ENCODE measurements at regions not wholly inside any gene's neighbourhood (a gene's known extent, or its start where the extent isn't known, plus 50 kb on each side); places are given as distances from the start of the nearest gene placed in this dataset.

- no peak for DNase-seq (ENCODE audit: low read depth in 1 of 2, low spot score in 1 of 2)
- TF ChIP-seq JUND (IDR thresholded peaks at IDR 0.05; ENCODE audit: low read depth) = no peak
- in situ Hi-C loops (cut with HindIII; ENCODE audit: low pct_unique_long_range_greater_than_20kb, low sequenced_read_pairs) = no loop called here
Measured at GRCh38 chr12:76234741-76235140, 113.5 kb downstream of the BBS10 start.

GRCh38 chr12:76232013-76232412 is 116.2 kb downstream of the BBS10 start:
- DNase-seq (ENCODE audit: low read depth in 1 of 2, low spot score in 1 of 2) = no peak
- no peak for TF ChIP-seq JUND (IDR thresholded peaks at IDR 0.05; ENCODE audit: low read depth)
- in situ Hi-C loops (cut with HindIII; ENCODE audit: low pct_unique_long_range_greater_than_20kb, low sequenced_read_pairs) = no loop called here

DNA sequence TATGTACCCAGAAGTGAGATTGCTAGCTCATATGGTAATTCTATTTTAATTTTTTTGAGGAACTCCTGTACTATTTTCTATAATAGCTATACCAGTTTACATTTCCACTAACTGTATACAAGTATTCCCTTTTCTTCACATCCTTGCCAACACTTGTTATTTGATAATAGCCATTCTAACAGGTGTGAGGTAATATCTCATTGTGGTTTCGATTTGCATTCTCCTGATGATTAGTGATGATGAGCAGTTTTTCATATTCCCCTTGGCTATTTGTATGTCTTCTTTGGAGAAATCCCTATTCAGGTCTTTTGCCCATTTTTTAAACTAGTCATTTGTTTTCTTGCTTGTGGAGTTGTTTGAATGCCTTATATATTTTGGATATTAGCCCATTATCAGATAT is 121.3 kb downstream of the BBS10 start:
- TF ChIP-seq JUND (IDR thresholded peaks at IDR 0.05; ENCODE audit: low read depth) = no peak
- DNase-seq (ENCODE audit: low read depth in 1 of 2, low spot score in 1 of 2) = no peak
- in situ Hi-C loops (cut with HindIII; ENCODE audit: low pct_unique_long_range_greater_than_20kb, low sequenced_read_pairs) = no loop called here

DNA sequence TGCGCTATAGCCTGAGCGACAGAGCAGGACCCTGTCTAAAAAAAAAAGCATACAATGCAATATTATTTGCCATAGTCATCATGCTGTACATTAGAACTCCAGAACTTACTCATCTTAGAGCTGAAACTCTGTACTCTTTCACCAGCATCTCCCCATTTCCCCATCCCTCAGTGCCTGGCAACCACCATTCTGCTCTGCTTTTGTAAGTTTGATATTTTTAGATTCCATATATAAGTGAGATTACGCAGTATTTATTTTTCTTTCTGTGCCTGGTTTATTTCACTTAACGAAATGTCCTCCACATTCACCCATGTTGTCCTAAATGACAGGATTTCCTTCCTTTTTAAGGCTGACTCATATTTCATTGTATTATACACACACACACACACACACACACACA is 121.8 kb downstream of the BBS10 start:
- no peak for DNase-seq (ENCODE audit: low read depth in 1 of 2, low spot score in 1 of 2)
- no peak for TF ChIP-seq JUND (IDR thresholded peaks at IDR 0.05; ENCODE audit: low read depth)
- in situ Hi-C loops (cut with HindIII; ENCODE audit: low pct_unique_long_range_greater_than_20kb, low sequenced_read_pairs) = no loop called here

DNA sequence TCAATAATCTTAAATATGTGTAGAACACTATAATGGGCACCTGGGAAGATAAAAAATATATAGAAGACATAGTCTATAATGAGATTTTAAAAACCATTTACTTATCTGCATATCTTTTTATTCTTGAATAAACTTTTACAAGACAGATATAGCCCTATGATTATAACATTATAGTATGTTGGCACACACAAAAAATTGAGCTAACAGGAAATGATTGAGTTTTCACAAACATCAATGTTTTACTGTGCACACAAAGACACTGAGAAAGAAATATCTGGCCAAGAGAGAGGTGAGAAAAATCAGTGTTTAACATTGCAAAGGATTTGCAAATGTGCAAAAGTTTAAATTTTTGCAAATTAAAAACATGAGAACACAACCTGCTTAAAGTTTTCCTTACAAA is 124.3 kb downstream of the BBS10 start:
- in situ Hi-C loops (cut with HindIII; ENCODE audit: low pct_unique_long_range_greater_than_20kb, low sequenced_read_pairs) = no loop called here

DNA sequence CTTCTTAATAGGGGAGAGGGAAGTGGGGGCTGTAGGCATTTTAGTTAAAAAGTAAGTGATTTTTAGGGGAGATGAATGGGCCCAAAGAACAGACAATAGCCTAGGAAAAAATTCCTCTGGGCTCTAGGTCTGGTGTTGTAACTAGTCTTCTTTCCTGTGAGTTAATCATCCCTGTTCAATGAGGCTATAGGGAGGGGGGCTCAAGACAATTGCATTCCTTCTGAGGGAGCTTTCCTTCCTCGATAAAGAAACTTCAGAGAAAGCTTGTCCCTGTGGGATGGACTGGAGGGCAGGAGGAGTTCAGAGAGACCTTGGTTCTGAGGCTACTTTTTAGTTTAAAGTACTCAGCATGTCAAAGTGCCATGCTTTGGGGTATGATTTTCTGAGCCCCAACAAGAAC is 127.2 kb downstream of the BBS10 start:
- DNase-seq (ENCODE audit: low read depth in 1 of 2, low spot score in 1 of 2) = no peak
- TF ChIP-seq JUND (IDR thresholded peaks at IDR 0.05; ENCODE audit: low read depth) = no peak
- in situ Hi-C loops (cut with HindIII; ENCODE audit: low pct_unique_long_range_greater_than_20kb, low sequenced_read_pairs) = no loop called here

More for the DNA sequence above, 124.3 kb downstream of the BBS10 start:
- DNase-seq (ENCODE audit: low read depth in 1 of 2, low spot score in 1 of 2) = no peak
- no peak for TF ChIP-seq JUND (IDR thresholded peaks at IDR 0.05; ENCODE audit: low read depth)

GRCh38 chr12:76219806-76220205 is 128.4 kb downstream of the BBS10 start:
- no peak for DNase-seq (ENCODE audit: low read depth in 1 of 2, low spot score in 1 of 2)
- in situ Hi-C loops (cut with HindIII; ENCODE audit: low pct_unique_long_range_greater_than_20kb, low sequenced_read_pairs) = no loop called here
- no peak for TF ChIP-seq JUND (IDR thresholded peaks at IDR 0.05; ENCODE audit: low read depth)

DNA sequence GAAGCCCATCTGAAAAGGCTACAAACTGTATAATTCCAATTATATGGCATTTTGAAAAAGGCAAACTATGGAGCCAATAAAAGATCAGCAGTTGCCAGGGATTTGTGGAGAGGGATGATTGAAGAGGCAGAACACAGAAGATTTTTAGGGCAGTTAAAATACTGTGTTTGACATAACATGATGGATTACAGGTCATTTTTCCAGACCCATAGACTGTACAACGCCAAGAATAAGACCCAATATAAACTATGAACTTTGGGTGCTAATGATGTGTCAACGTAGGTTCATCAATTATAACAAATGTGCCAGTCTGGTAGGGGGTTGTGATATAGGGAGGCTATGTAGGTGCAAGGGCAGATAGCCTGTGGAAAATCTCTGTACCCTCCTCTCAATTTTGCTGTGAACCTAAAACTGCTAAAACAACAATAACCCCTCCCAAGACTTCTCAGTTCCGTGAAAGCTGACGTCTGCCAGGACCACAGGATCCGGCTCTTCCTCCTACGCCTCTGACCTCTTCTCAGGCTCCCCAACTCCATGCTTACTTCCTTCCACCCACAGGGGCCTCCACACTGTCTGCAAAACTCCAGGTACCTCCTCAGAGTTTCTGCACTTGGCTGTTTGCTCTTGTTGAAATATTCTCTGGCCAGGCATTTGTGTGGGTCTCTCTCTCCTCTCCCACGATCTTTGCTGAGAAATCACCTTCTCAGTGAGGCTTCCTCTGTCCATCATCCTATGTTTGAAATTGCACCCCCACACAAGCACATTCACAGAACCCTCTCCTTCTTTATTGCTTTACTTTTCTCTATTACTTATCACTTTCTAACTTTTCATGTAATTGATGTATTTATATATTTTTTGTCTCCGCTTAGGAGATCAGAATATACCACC is 131.4 kb downstream of the BBS10 start:
- in situ Hi-C loops (cut with HindIII; ENCODE audit: low pct_unique_long_range_greater_than_20kb, low sequenced_read_pairs) = no loop called here
- no peak for DNase-seq (ENCODE audit: low read depth in 1 of 2, low spot score in 1 of 2)
- TF ChIP-seq JUND (IDR thresholded peaks at IDR 0.05; ENCODE audit: low read depth) = no peak

DNA sequence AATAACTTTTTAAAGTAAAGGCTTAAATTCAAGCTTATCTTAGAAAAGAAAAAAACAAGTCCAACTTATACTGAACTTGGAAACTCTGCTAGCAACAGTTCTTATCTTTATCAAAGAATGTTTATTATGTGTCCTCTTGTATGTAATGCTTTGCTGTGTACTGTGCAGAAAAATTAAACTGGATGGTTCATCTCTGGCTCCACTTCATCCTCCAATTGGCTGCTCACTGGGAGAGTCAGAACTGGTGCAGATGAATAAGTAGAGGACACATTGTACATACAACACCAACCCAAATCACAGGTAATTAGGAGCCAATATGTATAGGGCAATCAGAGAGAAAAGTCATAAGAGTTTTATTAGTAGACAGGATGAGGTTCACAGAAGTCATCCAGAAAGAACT is 123.6 kb upstream of the NAP1L1 start:
- no peak for TF ChIP-seq JUND (IDR thresholded peaks at IDR 0.05; ENCODE audit: low read depth)
- in situ Hi-C loops (cut with HindIII; ENCODE audit: low pct_unique_long_range_greater_than_20kb, low sequenced_read_pairs) = no loop called here
- no peak for DNase-seq (ENCODE audit: low read depth in 1 of 2, low spot score in 1 of 2)

- in situ Hi-C loops (cut with HindIII; ENCODE audit: low pct_unique_long_range_greater_than_20kb, low sequenced_read_pairs) = no loop called here
- no peak for DNase-seq (ENCODE audit: low read depth in 1 of 2, low spot score in 1 of 2)
- TF ChIP-seq JUND (IDR thresholded peaks at IDR 0.05; ENCODE audit: low read depth) = no peak
Measured at GRCh38 chr12:76206677-76207072, 122.2 kb upstream of the NAP1L1 start.

GRCh38 chr12:76206039-76206676 is 121.7 kb upstream of the NAP1L1 start:
- TF ChIP-seq JUND (IDR thresholded peaks at IDR 0.05; ENCODE audit: low read depth) = no peak
- in situ Hi-C loops (cut with HindIII; ENCODE audit: low pct_unique_long_range_greater_than_20kb, low sequenced_read_pairs) = no loop called here

DNA sequence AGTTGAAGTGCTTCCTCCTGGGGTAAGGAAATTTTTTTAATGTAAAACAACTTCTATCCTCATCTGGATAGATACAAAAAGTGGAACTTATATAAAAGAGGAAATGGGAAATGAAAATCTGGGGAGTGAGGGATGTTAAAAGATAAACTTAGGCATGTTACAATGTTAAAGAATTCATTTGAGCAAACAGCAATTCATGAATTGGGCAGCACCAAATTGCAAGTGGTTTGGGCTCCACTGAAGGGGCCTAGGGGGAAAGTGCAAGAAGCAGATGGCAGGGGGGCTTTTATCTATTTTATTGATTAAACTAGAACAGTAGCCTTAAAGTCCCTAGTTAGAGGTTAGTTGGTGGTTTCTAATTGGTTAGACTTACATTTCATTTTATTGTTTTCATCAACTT is 118.1 kb upstream of the NAP1L1 start:
- TF ChIP-seq JUND (IDR thresholded peaks at IDR 0.05; ENCODE audit: low read depth) = no peak
- no peak for DNase-seq (ENCODE audit: low read depth in 1 of 2, low spot score in 1 of 2)
- in situ Hi-C loops (cut with HindIII; ENCODE audit: low pct_unique_long_range_greater_than_20kb, low sequenced_read_pairs) = no loop called here

More at GRCh38 chr12:76206039-76206676, 121.7 kb upstream of the NAP1L1 start:
- DNase-seq (ENCODE audit: low read depth in 1 of 2, low spot score in 1 of 2) = no peak

DNA sequence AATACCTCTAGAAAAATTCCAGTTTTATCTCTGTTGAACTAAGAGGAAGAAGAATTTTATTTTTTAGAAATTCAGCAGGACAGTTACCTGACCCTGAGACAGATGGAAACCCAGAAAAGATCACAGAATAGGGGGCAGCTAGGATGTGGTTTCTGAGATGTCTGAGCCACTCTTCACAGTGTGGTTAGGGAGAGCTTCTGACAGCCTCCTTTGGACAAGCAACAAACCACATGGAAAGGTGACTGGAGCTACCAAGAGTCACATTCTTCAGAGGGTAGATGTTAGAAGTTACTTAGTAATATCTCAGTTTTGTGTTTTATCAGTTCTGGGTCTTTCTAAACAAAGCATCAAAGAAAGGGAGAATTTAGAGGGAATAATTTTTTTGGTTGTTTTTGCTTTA is 117.3 kb upstream of the NAP1L1 start:
- in situ Hi-C loops (cut with HindIII; ENCODE audit: low pct_unique_long_range_greater_than_20kb, low sequenced_read_pairs) = no loop called here
- DNase-seq (ENCODE audit: low read depth in 1 of 2, low spot score in 1 of 2) = no peak
- no peak for TF ChIP-seq JUND (IDR thresholded peaks at IDR 0.05; ENCODE audit: low read depth)
